WTC11 (cell line): ENCODE measurements at regions not wholly inside any gene's neighbourhood (a gene's known extent, or its start where the extent isn't known, plus 50 kb on each side); places are given as distances from the start of the nearest gene placed in this dataset.

ENCODE experiments used
- FOXJ3 ChIP-seq: sonication (generic); formaldehyde crosslinking; IDR thresholded peaks from 2 replicates; pipeline ENCODE4 v1.9.0; 2021; ENCODE audit warnings: missing genetic modification reagents, mild to moderate bottlenecking, borderline replicate concordance
- GABPB1 ChIP-seq: sonication (generic); formaldehyde crosslinking; IDR thresholded peaks from 2 replicates; pipeline ENCODE4 v1.8.1; 2023; ENCODE audit warnings: mild to moderate bottlenecking, missing genetic modification reagents
- MXD4 ChIP-seq: fragments of 250-450 bp; sonication (Bioruptor Pico); IDR thresholded peaks from 2 replicates; pipeline ENCODE4 v1.8.0; 2021; ENCODE audit warnings: mild to moderate bottlenecking, moderate library complexity, borderline replicate concordance
- TF ChIP-seq, protein P1 (sequence below): fragments of 200-600 bp; IDR thresholded peaks from 2 replicates; pipeline ENCODE4 v1.8.0; 2022; ENCODE audit warnings: antibody characterized with exemption
- TF ChIP-seq, protein P2 (sequence below): sonication (generic); formaldehyde crosslinking; IDR thresholded peaks from 2 replicates; pipeline ENCODE4 v1.8.1; 2023; ENCODE audit warnings: mild to moderate bottlenecking, missing genetic modification reagents, moderate library complexity
- TF ChIP-seq, protein P3 (sequence below): sonication (generic); formaldehyde crosslinking; IDR thresholded peaks from 2 replicates; pipeline ENCODE4 v1.8.1; 2023; ENCODE audit warnings: mild to moderate bottlenecking, missing genetic modification reagents, moderate library complexity

DNA sequence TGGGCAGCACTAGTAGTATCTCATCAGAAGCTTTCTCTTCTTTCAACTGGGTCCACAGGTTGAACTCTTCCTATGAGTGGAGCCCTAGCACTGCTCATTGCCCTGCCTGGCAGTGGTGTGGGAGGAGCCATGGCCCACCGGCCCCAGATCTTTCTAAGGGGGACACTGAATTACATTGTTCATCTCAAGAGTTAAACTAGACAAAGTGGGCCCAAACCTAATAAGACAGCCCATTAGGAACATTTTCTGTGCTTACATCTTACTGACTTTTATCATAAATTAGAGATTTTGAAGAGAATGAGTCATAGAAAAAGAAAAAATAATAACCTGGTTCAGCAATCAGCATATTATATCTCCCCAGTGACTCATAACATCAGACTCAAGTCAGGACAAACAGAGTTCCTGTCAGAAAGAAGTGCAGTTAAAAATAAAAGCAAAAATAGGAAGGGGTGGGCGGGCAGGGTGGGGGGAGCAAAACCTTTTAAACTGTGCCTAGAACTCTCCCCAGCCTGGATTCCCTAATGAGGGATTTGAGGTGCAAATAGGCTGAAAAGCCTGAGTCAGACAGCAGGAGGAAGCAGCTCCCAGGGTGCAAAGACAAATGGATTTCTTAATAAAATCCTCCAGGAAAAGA is 161.6 kb upstream of the TRIB2 start:
- no peak for TF ChIP-seq GABPB1 (CRISPR knock-in tag)
- TF ChIP-seq, protein P1, sequence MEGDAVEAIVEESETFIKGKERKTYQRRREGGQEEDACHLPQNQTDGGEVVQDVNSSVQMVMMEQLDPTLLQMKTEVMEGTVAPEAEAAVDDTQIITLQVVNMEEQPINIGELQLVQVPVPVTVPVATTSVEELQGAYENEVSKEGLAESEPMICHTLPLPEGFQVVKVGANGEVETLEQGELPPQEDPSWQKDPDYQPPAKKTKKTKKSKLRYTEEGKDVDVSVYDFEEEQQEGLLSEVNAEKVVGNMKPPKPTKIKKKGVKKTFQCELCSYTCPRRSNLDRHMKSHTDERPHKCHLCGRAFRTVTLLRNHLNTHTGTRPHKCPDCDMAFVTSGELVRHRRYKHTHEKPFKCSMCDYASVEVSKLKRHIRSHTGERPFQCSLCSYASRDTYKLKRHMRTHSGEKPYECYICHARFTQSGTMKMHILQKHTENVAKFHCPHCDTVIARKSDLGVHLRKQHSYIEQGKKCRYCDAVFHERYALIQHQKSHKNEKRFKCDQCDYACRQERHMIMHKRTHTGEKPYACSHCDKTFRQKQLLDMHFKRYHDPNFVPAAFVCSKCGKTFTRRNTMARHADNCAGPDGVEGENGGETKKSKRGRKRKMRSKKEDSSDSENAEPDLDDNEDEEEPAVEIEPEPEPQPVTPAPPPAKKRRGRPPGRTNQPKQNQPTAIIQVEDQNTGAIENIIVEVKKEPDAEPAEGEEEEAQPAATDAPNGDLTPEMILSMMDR: no peak
- no peak for TF ChIP-seq FOXJ3 (CRISPR knock-in tag)
- TF ChIP-seq, protein P2, sequence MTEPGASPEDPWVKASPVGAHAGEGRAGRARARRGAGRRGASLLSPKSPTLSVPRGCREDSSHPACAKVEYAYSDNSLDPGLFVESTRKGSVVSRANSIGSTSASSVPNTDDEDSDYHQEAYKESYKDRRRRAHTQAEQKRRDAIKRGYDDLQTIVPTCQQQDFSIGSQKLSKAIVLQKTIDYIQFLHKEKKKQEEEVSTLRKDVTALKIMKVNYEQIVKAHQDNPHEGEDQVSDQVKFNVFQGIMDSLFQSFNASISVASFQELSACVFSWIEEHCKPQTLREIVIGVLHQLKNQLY: no peak
- no peak for TF ChIP-seq MXD4
- TF ChIP-seq, protein P3, sequence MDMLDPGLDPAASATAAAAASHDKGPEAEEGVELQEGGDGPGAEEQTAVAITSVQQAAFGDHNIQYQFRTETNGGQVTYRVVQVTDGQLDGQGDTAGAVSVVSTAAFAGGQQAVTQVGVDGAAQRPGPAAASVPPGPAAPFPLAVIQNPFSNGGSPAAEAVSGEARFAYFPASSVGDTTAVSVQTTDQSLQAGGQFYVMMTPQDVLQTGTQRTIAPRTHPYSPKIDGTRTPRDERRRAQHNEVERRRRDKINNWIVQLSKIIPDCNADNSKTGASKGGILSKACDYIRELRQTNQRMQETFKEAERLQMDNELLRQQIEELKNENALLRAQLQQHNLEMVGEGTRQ: no peak
